GM04504 (cell line): ENCODE measurements at regions not wholly inside any gene's neighbourhood (a gene's known extent, or its start where the extent isn't known, plus 50 kb on each side); places are given as distances from the start of the nearest gene placed in this dataset.
"Not testable (repeated sequence)": the region's sequence is repeated elsewhere in the genome, so short reads cannot be mapped to it uniquely, and the experiment has no call there.

Experiments used
- DNase-seq: peaks from one replicate; pipeline ENCODE4 v3.0.0-alpha.2; 2012; ENCODE audit warnings: low read depth

- DNase-seq: no peak
Measured at GRCh38 chr2:122707224-122707824, 951.9 kb downstream of the TSN start.

GRCh38 chr2:122710049-122710448 lies 954.6 kb downstream of the TSN start:
- no peak for DNase-seq

- DNase-seq: no peak
Measured at GRCh38 chr2:122713800-122714199, 958.3 kb downstream of the TSN start.

- not testable (repeated sequence) for DNase-seq
Measured at GRCh38 chr2:122720822-122721221, 965.4 kb downstream of the TSN start.

GRCh38 chr2:122734766-122735424 lies 979.4 kb downstream of the TSN start:
- DNase-seq: no peak

GRCh38 chr2:122736279-122736678 lies 980.8 kb downstream of the TSN start:
- DNase-seq: no peak

GRCh38 chr2:122737429-122738077 lies 982.1 kb downstream of the TSN start:
- no peak for DNase-seq

GRCh38 chr2:122739732-122740593 lies 984.5 kb downstream of the TSN start:
- no peak for DNase-seq

- no peak for DNase-seq
Measured at GRCh38 chr2:122740594-122740948, 985.1 kb downstream of the TSN start.

GRCh38 chr2:122741403-122741802 lies 986.0 kb downstream of the TSN start:
- DNase-seq: no peak

- no peak for DNase-seq
Measured at GRCh38 chr2:122743021-122743675, 987.7 kb downstream of the TSN start.

- DNase-seq: no peak
Measured at GRCh38 chr2:122745603-122746002, 990.2 kb downstream of the TSN start.

GRCh38 chr2:122747670-122748069 lies 992.2 kb downstream of the TSN start:
- no peak for DNase-seq

- DNase-seq: no peak
Measured at GRCh38 chr2:122748552-122749011, 993.1 kb downstream of the TSN start.

GRCh38 chr2:122749405-122749804 lies 994.0 kb downstream of the TSN start:
- no peak for DNase-seq

- no peak for DNase-seq
Measured at GRCh38 chr2:122750095-122750494, 994.6 kb downstream of the TSN start.

GRCh38 chr2:122750808-122751207 lies 995.4 kb downstream of the TSN start:
- no peak for DNase-seq

- no peak for DNase-seq
Measured at GRCh38 chr2:122753336-122753735, 997.9 kb downstream of the TSN start.

- DNase-seq: no peak
Measured at GRCh38 chr2:122754561-122754960, 999.1 kb downstream of the TSN start.

- no peak for DNase-seq
Measured at GRCh38 chr2:122755281-122755780, 999.9 kb downstream of the TSN start.

- no peak for DNase-seq
Measured at GRCh38 chr2:122758967-122759366, 1003.5 kb downstream of the TSN start.

- DNase-seq: no peak
Measured at GRCh38 chr2:122764014-122764413, 1008.6 kb downstream of the TSN start.
